Sciatic nerve (tissue), 2 donors: ENCODE measurements at regions not wholly inside any gene's neighbourhood (a gene's known extent, or its start where the extent isn't known, plus 50 kb on each side); places are given as distances from the start of the nearest gene placed in this dataset.
A peak's percentile ranks its signal among the peaks of the same experiment; 100 is the strongest.

Experiments used
- ATAC-seq: fragments of 200-7000 bp; cut with Tn5 transposase; one replicate; pipeline ENCODE4 v1.9.1; 2020; ENCODE audit warnings: mild to moderate bottlenecking, moderate library complexity
- DNase-seq: peaks from one replicate; pipeline ENCODE4 v3.0.0-alpha.2; 2020; ENCODE audit warnings: low spot score
- intact Hi-C: fragments of 100-400 bp; cut with DNase I; formaldehyde crosslinking; loops from one replicate; pipeline ENCODE4 v1.14.2; 2022
- donor health status: DM: no; HTN: no; CAD: no.
- donor health status: DM: no; HTN: no; CAD: no.

- intact Hi-C loops, result no loop called here
- ATAC-seq (no peak), DNase-seq (no peak)
Observed at GRCh38 chr14:38915125-38915524, 187.9 kb downstream of the SEC23A start.

GRCh38 chr14:38910092-38910491 lies 192.9 kb downstream of the SEC23A start:
- DNase-seq (no peak), ATAC-seq (no peak)
- intact Hi-C loops, result no loop called here

GRCh38 chr14:38904959-38905358 lies 198.1 kb downstream of the SEC23A start:
- DNase-seq (no peak), ATAC-seq (no peak)
- intact Hi-C loops, result no loop called here

- DNase-seq (no peak), ATAC-seq (no peak)
- intact Hi-C loops, result no loop called here
Observed at GRCh38 chr14:38901791-38902190, 201.2 kb downstream of the SEC23A start.

GRCh38 chr14:38900887-38901286 lies 202.1 kb downstream of the SEC23A start:
- DNase-seq (no peak), ATAC-seq (no peak)
- intact Hi-C loops, result no loop called here

GRCh38 chr14:38887696-38888095 lies 215.3 kb downstream of the SEC23A start:
- no peak for DNase-seq
- intact Hi-C loops, result no loop called here
- ATAC-seq, result peak; percentile 26

- ATAC-seq (no peak), DNase-seq (no peak)
- intact Hi-C loops, result no loop called here
Observed at GRCh38 chr14:38884109-38884508, 218.9 kb downstream of the SEC23A start.

GRCh38 chr14:38883127-38883526 lies 219.9 kb downstream of the SEC23A start:
- ATAC-seq (no peak), DNase-seq (no peak)
- intact Hi-C loops, result no loop called here

- ATAC-seq (no peak), DNase-seq (no peak)
- intact Hi-C loops, result no loop called here
Observed at GRCh38 chr14:38882533-38882932, 220.5 kb downstream of the SEC23A start.

- intact Hi-C loops, result no loop called here
- ATAC-seq (no peak), DNase-seq (no peak)
Observed at GRCh38 chr14:38880643-38881524, 222.2 kb downstream of the SEC23A start.

- DNase-seq, result no peak
- ATAC-seq, result no peak
- intact Hi-C loops, result no loop called here
Observed at GRCh38 chr14:38877744-38878388, 225.2 kb downstream of the SEC23A start.

GRCh38 chr14:38874721-38875120 lies 228.3 kb downstream of the SEC23A start:
- intact Hi-C loops, result no loop called here
- ATAC-seq (no peak), DNase-seq (no peak)

GRCh38 chr14:38873941-38874612 lies 229.0 kb downstream of the SEC23A start:
- DNase-seq (no peak), ATAC-seq (peak; percentile 36)
- intact Hi-C loops, result no loop called here

- no peak for ATAC-seq
Observed at GRCh38 chr14:38870296-38870836, 232.7 kb downstream of the SEC23A start.

GRCh38 chr14:38868399-38869290 lies 234.4 kb downstream of the SEC23A start:
- ATAC-seq (no peak), DNase-seq (no peak)
- intact Hi-C loops, result loop anchor here (5.0 kb wide), 1 partner anchor 141 kb away; no protein-coding TSS in a partner anchor

More at GRCh38 chr14:38870296-38870836, 232.7 kb downstream of the SEC23A start:
- intact Hi-C loops, result no loop called here
- DNase-seq, result no peak

GRCh38 chr14:38867561-38868150 lies 235.4 kb downstream of the SEC23A start:
- ATAC-seq (peak; percentile 91), DNase-seq (peak; percentile 80)
- intact Hi-C loops, result loop anchor here (5.0 kb wide), 1 partner anchor 140 kb away; no protein-coding TSS in a partner anchor

GRCh38 chr14:38866461-38866860 lies 236.6 kb downstream of the SEC23A start:
- ATAC-seq (peak; percentile 23), DNase-seq (no peak)
- intact Hi-C loops, result loop anchor here (5.0 kb wide), 1 partner anchor 139 kb away; no protein-coding TSS in a partner anchor

GRCh38 chr14:38862366-38862765 lies 240.7 kb downstream of the SEC23A start:
- DNase-seq, result no peak
- intact Hi-C loops, result no loop called here
- no peak for ATAC-seq
